Endothelial cell of umbilical vein (primary cell): ENCODE measurements at regions not wholly inside any gene's neighbourhood (a gene's known extent, or its start where the extent isn't known, plus 50 kb on each side); places are given as distances from the start of the nearest gene placed in this dataset.

Experiments
- CTCF ChIP-seq, 2 donors: IDR thresholded peaks; 1 replicate in 1 of 2; 2 replicates in 1 of 2; pipeline ENCODE4 v1.5.1; 2011; ENCODE audit warnings: low read length in 2 of 2, mild to moderate bottlenecking in 2 of 2, moderate library complexity in 2 of 2, control low read depth in 1 of 2, inconsistent platforms in 1 of 2, low read depth in 1 of 2; ENCODE audit not compliant: insufficient read depth in 1 of 2; ENCODE audit errors: extremely low read depth in 1 of 2
- MAX ChIP-seq: IDR thresholded peaks from 2 replicates; pipeline ENCODE4 v1.6.1; 2011; ENCODE audit not compliant: insufficient read depth, insufficient read length
- POLR2A ChIP-seq: IDR thresholded peaks from 2 replicates; pipeline ENCODE4 v1.6.1; 2012; ENCODE audit warnings: low read depth, mild to moderate bottlenecking, control low read depth, low read length
- POLR2AphosphoS5 ChIP-seq: IDR thresholded peaks from 2 replicates; pipeline ENCODE4 v1.6.1; 2012; ENCODE audit warnings: low read depth, mild to moderate bottlenecking, control low read depth, low read length, moderate library complexity; ENCODE audit not compliant: insufficient read depth

GRCh38 chr12:92234533-92234932 lies 88.9 kb upstream of the BTG1 start:
- TF ChIP-seq POLR2A, result no peak
- TF ChIP-seq CTCF (IDR thresholded peaks at IDR 0.05; ENCODE audit: extremely low read depth in 1 of 2, insufficient read depth in 1 of 2, low read depth in 1 of 2, low read length in 2 of 2), result no peak
- no peak for TF ChIP-seq MAX
- TF ChIP-seq POLR2AphosphoS5, result no peak
